LNCaP clone FGC (cell line): ENCODE measurements at regions not wholly inside any gene's neighbourhood (a gene's known extent, or its start where the extent isn't known, plus 50 kb on each side); places are given as distances from the start of the nearest gene placed in this dataset.
A peak's percentile ranks its signal among the peaks of the same experiment; 100 is the strongest.

Experiments
- DNase-seq: peaks from one replicate; pipeline ENCODE4 v3.0.0-alpha.2; 2011; ENCODE audit warnings: low read depth
- H3K4me3 ChIP-seq: 2 replicates; pipeline ENCODE4 v1.5.1; 2011; ENCODE audit warnings: mild to moderate bottlenecking, low read depth, low read length, control low read depth
- TF ChIP-seq, protein P1 (sequence below): IDR thresholded peaks from 2 replicates; pipeline ENCODE4 v1.5.1; 2012; ENCODE audit warnings: mild to moderate bottlenecking; ENCODE audit not compliant: control insufficient read depth, insufficient read depth; ENCODE audit errors: extremely low read depth

DNA sequence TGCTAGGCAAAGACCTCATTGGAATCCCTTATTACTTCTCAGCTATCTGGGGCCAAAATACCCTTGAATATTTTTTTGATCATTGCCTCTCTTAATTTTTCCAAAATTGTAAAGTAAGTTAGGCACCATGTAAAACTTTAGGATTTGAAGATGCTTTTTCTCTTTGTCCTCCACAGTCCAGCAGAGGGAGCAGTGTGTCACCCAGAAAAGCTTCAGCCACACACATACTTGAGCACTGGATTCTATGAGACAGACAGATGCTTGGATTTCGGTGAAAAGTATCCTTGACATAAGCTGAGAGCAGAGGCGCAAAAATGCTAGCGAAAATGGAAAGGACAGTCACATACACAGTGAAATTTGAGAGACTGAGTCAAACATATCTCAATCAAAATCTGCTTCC is 74.7 kb upstream of the KCNJ3 start:
- DNase-seq, result peak; percentile 23
- TF ChIP-seq, protein P1, sequence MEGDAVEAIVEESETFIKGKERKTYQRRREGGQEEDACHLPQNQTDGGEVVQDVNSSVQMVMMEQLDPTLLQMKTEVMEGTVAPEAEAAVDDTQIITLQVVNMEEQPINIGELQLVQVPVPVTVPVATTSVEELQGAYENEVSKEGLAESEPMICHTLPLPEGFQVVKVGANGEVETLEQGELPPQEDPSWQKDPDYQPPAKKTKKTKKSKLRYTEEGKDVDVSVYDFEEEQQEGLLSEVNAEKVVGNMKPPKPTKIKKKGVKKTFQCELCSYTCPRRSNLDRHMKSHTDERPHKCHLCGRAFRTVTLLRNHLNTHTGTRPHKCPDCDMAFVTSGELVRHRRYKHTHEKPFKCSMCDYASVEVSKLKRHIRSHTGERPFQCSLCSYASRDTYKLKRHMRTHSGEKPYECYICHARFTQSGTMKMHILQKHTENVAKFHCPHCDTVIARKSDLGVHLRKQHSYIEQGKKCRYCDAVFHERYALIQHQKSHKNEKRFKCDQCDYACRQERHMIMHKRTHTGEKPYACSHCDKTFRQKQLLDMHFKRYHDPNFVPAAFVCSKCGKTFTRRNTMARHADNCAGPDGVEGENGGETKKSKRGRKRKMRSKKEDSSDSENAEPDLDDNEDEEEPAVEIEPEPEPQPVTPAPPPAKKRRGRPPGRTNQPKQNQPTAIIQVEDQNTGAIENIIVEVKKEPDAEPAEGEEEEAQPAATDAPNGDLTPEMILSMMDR, result peak; percentile 78
- no peak overlapping the region for H3K4me3 ChIP-seq

DNA sequence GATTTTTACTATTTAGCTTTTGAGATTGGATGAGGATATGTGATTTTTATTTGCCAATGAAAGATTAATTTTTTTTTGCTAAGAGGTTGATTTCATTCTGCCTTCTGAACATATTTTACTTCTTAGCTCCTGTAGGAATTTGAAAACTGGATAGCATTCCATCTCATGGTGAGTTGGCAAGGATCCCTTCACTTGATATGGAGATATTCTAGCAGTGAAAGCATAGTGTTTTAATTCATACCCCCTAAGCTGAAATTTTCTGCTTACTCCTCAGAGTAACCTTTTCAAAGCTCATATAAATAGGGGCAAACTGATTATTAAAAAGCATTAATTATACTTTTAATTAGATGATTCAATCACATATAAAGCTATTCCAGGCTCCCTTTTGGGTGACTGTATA is 61.0 kb upstream of the KCNJ3 start:
- DNase-seq, result no peak
- TF ChIP-seq, protein P1, result no peak
- no peak overlapping the region for H3K4me3 ChIP-seq

DNA sequence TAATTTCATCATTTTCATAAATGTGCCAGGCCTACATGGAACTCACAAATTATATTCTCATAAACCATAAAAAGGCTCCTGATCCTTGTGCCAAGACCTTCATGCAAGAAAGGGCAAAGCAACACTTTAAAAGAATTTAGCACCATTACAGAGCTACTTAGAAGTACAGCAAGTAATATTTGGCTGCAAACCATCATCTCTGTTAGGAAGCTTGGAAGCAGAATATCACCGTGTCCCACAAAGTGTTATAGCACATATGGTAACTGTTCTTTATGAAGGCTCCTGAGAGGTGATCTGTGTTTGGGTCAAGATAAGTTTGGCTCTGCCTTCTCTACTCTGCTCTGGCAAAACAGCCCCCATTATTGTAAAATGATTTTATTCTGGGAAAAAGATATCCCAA is 59.7 kb upstream of the KCNJ3 start:
- DNase-seq, result no peak
- TF ChIP-seq, protein P1, result no peak
- H3K4me3 ChIP-seq, result no peak overlapping the region

DNA sequence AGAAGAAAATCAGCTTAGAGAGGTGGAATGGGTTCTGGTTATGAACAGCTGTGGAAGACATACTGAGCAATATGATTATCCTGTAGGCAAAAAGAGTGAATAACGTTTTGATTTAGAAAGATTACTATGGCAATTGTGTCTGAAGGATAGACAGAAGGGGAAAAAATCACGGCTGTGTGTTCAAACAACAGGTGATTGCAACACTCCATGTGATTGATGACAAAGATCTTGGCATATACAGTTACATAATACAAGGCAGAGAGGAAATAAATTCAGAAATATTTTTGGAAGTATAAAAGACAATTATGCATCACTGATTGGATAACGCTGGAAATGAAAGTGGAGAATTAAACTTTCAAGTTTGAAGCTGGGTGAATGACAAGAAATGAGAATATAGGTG is 58.5 kb upstream of the KCNJ3 start:
- TF ChIP-seq, protein P1, result no peak
- no peak overlapping the region for H3K4me3 ChIP-seq
- DNase-seq, result no peak
